WTC11 (cell line): ENCODE measurements at regions not wholly inside any gene's neighbourhood (a gene's known extent, or its start where the extent isn't known, plus 50 kb on each side); places are given as distances from the start of the nearest gene placed in this dataset.

ENCODE experiments used
- ATAC-seq: fragments of 200-7000 bp; cut with Tn5 transposase; 2 replicates; pipeline ENCODE4 v1.10.0; 2021; ENCODE audit warnings: mild to moderate bottlenecking, moderate library complexity
- CTCF ChIA-PET: fragments of 300-600 bp; sonication (Branson Sonifier 250); formaldehyde crosslinking; loops from one replicate; lab custom pipeline; 2021; ENCODE audit warnings: antibody characterized with exemption; lab: Charles Lee
- POLR2A ChIA-PET: fragments of 350-600 bp; sonication (Branson Sonifier 250); formaldehyde crosslinking; loops from one replicate; lab custom pipeline; 2021; ENCODE audit warnings: antibody characterized with exemption; lab: Charles Lee
- DNase-seq: peaks from one replicate; pipeline ENCODE4 v3.0.0; 2021; ENCODE audit warnings: low spot score
- H3K27ac Mint-ChIP-seq: 2 replicates; pipeline ENCODE4 v1.8.0; 2021; ENCODE audit warnings: mixed read lengths
- H3K27me3 Mint-ChIP-seq: 2 replicates; pipeline ENCODE4 v1.8.0; 2021; ENCODE audit warnings: low read depth, mild to moderate bottlenecking, moderate library complexity, mixed read lengths
- H3K36me3 Mint-ChIP-seq: 2 replicates; pipeline ENCODE4 v1.8.0; 2021; ENCODE audit warnings: mixed read lengths
- H3K4me1 Mint-ChIP-seq: 2 replicates; pipeline ENCODE4 v1.8.0; 2022; ENCODE audit warnings: mixed read lengths
- H3K4me3 Mint-ChIP-seq: 2 replicates; pipeline ENCODE4 v1.8.0; 2021; ENCODE audit warnings: mild to moderate bottlenecking, moderate library complexity, mixed read lengths
- H3K9me3 Mint-ChIP-seq: 2 replicates; pipeline ENCODE4 v1.8.0; 2021; ENCODE audit warnings: mixed read lengths
- AFF4 ChIP-seq: sonication (generic); formaldehyde crosslinking; IDR thresholded peaks from 2 replicates; pipeline ENCODE4 v1.8.1; 2023; ENCODE audit warnings: mild to moderate bottlenecking, missing genetic modification reagents, borderline replicate concordance
- CBFB ChIP-seq: sonication (generic); formaldehyde crosslinking; IDR thresholded peaks from 2 replicates; pipeline ENCODE4 v1.8.1; 2022; ENCODE audit warnings: mild to moderate bottlenecking, low read depth, missing genetic modification reagents
- CREB1 ChIP-seq: sonication (generic); formaldehyde crosslinking; IDR thresholded peaks from 2 replicates; pipeline ENCODE4 v1.8.0; 2023; ENCODE audit warnings: mild to moderate bottlenecking, missing genetic modification reagents
- GRHL2 ChIP-seq: fragments of 250-450 bp; sonication (Bioruptor Pico); IDR thresholded peaks from 2 replicates; pipeline ENCODE4 v1.8.0; 2022; ENCODE audit warnings: mild to moderate bottlenecking, moderate library complexity; ENCODE audit not compliant: insufficient replicate concordance, severe bottlenecking
- KAT7 ChIP-seq: sonication (generic); formaldehyde crosslinking; IDR thresholded peaks from 2 replicates; pipeline ENCODE4 v1.8.1; 2023; ENCODE audit warnings: missing genetic modification reagents, mild to moderate bottlenecking, borderline replicate concordance
- MLX ChIP-seq: sonication (generic); formaldehyde crosslinking; IDR thresholded peaks from 2 replicates; pipeline ENCODE4 v1.8.1; 2023; ENCODE audit warnings: mild to moderate bottlenecking, missing genetic modification reagents, moderate library complexity
- MYBL2 ChIP-seq: sonication (generic); formaldehyde crosslinking; IDR thresholded peaks from 2 replicates; pipeline ENCODE4 v1.8.1; 2023; ENCODE audit warnings: mild to moderate bottlenecking, moderate library complexity, missing genetic modification reagents
- NFATC4 ChIP-seq: fragments of 250-450 bp; sonication (Bioruptor Pico); IDR thresholded peaks from 2 replicates; pipeline ENCODE4 v1.9.0; 2021; ENCODE audit warnings: mild to moderate bottlenecking
- NFYB ChIP-seq: sonication (generic); formaldehyde crosslinking; conservative IDR thresholded peaks from 2 replicates; pipeline ENCODE4 v1.8.0; 2022; ENCODE audit warnings: low read depth, missing genetic modification reagents
- SMAD3 ChIP-seq: sonication (generic); formaldehyde crosslinking; IDR thresholded peaks from 2 replicates; pipeline ENCODE4 v1.8.0; 2022; ENCODE audit warnings: missing genetic modification reagents, mild to moderate bottlenecking, borderline replicate concordance
- SMAD4 ChIP-seq: sonication (generic); formaldehyde crosslinking; IDR thresholded peaks from 2 replicates; pipeline ENCODE4 v1.8.0; 2022; ENCODE audit warnings: mild to moderate bottlenecking, missing genetic modification reagents
- TCF7 ChIP-seq: sonication (generic); formaldehyde crosslinking; IDR thresholded peaks from 2 replicates; pipeline ENCODE4 v1.8.0; 2022; ENCODE audit warnings: mild to moderate bottlenecking, low read depth, missing genetic modification reagents, moderate library complexity
- TEAD1 ChIP-seq: sonication (generic); formaldehyde crosslinking; IDR thresholded peaks from 2 replicates; pipeline ENCODE4 v1.8.0; 2022; ENCODE audit warnings: mild to moderate bottlenecking, missing genetic modification reagents
- TP53 ChIP-seq: sonication (generic); formaldehyde crosslinking; IDR thresholded peaks from 2 replicates; pipeline ENCODE4 v1.8.1; 2023; ENCODE audit warnings: mild to moderate bottlenecking, missing genetic modification reagents
- ZNF416 ChIP-seq: fragments of 250-450 bp; sonication (Bioruptor Pico); IDR thresholded peaks from 2 replicates; pipeline ENCODE4 v1.9.0; 2021; ENCODE audit warnings: mild to moderate bottlenecking, inconsistent platforms
- ZNF671 ChIP-seq: fragments of 250-450 bp; sonication (Bioruptor Pico); IDR thresholded peaks from 2 replicates; pipeline ENCODE4 v1.8.0; 2021; ENCODE audit warnings: mild to moderate bottlenecking
- TF ChIP-seq, protein P1 (sequence below): fragments of 250-450 bp; sonication (Bioruptor Pico); conservative IDR thresholded peaks from 2 replicates; pipeline ENCODE4 v1.9.0; 2021; ENCODE audit warnings: mild to moderate bottlenecking
- TF ChIP-seq, protein P2 (sequence below): fragments of 250-450 bp; sonication (Bioruptor Pico); IDR thresholded peaks from 2 replicates; pipeline ENCODE4 v2.1.2; 2022; ENCODE audit warnings: mild to moderate bottlenecking, moderate library complexity
- TF ChIP-seq, protein P3 (sequence below): sonication (generic); formaldehyde crosslinking; IDR thresholded peaks from 2 replicates; pipeline ENCODE4 v1.8.0; 2022; ENCODE audit warnings: mild to moderate bottlenecking, missing genetic modification reagents

- no peak for TF ChIP-seq AFF4
- TF ChIP-seq NFYB (CRISPR knock-in tag): no peak
- no peak for TF ChIP-seq CREB1 (CRISPR knock-in tag)
- TF ChIP-seq GRHL2 (CRISPR knock-in tag): no peak
- TF ChIP-seq NFATC4 (CRISPR knock-in tag): no peak
- no peak for TF ChIP-seq TEAD1 (CRISPR knock-in tag)
- no peak for TF ChIP-seq SMAD4 (CRISPR knock-in tag)
- no peak for TF ChIP-seq CBFB (CRISPR knock-in tag)
- TF ChIP-seq MYBL2 (CRISPR knock-in tag): no peak
- no peak for TF ChIP-seq TP53 (CRISPR knock-in tag)
- TF ChIP-seq, protein P1, sequence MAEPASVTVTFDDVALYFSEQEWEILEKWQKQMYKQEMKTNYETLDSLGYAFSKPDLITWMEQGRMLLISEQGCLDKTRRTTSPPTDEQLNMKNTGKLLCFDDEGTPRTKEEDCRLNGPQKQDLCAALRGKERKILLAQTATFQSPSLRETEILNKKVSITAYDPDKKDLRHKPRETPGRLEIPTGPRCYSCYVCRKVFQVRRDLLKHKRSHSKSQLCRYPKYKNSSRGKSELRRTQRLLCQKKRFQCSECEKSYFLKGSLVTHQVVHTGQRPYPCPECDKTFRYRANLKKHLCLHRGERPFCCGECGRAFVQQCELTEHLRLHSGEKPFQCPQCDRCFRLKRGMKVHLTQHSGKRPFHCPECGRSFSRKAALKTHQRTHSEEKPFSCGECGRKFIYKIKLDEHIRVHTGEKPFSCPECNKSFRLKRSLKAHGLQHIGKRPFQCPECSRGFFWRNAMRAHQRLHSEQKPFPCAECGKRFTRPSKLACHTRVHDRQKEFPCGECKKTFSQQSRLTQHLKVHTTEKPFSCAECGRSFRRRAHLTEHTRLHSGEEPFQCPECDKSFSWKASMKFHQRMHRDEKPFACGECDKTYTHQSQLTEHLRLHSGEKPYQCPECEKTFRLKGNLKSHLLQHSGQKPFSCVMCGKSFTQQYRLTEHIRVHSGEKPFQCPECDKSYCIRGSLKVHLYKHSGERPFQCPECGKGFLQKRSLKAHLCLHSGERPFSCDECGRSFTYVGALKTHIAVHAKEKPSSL (CRISPR knock-in tag): no peak
Observed at GRCh38 chr20:60669211-60669610, 582.9 kb upstream of the CDH4 start (continued).

GRCh38 chr20:60676011-60676410 lies 576.0 kb upstream of the CDH4 start:
- ChIA-PET POLR2A (no interaction called here), CTCF (no interaction called here)
- ATAC-seq (no peak), DNase-seq (no peak)
- H3K27ac Mint-ChIP-seq: no peak overlapping the region
- H3K4me3 Mint-ChIP-seq: no peak overlapping the region
- peaks cover 10% of the 10 kb centered on the region for H3K9me3 Mint-ChIP-seq
- peaks cover 3% of the 10 kb centered on the region for H3K36me3 Mint-ChIP-seq
- TF ChIP-seq MYBL2 (CRISPR knock-in tag) (no peak), MLX (CRISPR knock-in tag) (no peak), ZNF671 (no peak), TCF7 (CRISPR knock-in tag) (no peak), ZNF416 (no peak), KAT7 (no peak), CREB1 (CRISPR knock-in tag) (no peak), SMAD3 (CRISPR knock-in tag) (no peak)
- TF ChIP-seq, protein P2, sequence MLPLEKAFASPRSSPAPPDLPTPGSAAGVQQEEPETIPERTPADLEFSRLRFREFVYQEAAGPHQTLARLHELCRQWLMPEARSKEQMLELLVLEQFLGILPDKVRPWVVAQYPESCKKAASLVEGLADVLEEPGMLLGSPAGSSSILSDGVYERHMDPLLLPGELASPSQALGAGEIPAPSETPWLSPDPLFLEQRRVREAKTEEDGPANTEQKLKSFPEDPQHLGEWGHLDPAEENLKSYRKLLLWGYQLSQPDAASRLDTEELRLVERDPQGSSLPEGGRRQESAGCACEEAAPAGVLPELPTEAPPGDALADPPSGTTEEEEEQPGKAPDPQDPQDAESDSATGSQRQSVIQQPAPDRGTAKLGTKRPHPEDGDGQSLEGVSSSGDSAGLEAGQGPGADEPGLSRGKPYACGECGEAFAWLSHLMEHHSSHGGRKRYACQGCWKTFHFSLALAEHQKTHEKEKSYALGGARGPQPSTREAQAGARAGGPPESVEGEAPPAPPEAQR (CRISPR knock-in tag): no peak
- TF ChIP-seq, protein P3, sequence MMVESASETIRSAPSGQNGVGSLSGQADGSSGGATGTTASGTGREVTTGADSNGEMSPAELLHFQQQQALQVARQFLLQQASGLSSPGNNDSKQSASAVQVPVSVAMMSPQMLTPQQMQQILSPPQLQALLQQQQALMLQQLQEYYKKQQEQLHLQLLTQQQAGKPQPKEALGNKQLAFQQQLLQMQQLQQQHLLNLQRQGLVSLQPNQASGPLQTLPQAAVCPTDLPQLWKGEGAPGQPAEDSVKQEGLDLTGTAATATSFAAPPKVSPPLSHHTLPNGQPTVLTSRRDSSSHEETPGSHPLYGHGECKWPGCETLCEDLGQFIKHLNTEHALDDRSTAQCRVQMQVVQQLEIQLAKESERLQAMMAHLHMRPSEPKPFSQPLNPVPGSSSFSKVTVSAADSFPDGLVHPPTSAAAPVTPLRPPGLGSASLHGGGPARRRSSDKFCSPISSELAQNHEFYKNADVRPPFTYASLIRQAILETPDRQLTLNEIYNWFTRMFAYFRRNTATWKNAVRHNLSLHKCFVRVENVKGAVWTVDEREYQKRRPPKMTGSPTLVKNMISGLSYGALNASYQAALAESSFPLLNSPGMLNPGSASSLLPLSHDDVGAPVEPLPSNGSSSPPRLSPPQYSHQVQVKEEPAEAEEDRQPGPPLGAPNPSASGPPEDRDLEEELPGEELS (CRISPR knock-in tag): no peak
- peaks cover 10% of the 10 kb centered on the region; the same call in 1 of the 2 replicates for H3K4me1 Mint-ChIP-seq
- peaks cover 45% of the 10 kb centered on the region for H3K27me3 Mint-ChIP-seq
